ENCODE measurements at regions not wholly inside any gene's neighbourhood (a gene's known extent, or its start where the extent isn't known, plus 50 kb on each side); places are given as distances from the start of the nearest gene placed in this dataset.
A peak's percentile ranks its signal among the peaks of the same experiment; 100 is the strongest.

DNA sequence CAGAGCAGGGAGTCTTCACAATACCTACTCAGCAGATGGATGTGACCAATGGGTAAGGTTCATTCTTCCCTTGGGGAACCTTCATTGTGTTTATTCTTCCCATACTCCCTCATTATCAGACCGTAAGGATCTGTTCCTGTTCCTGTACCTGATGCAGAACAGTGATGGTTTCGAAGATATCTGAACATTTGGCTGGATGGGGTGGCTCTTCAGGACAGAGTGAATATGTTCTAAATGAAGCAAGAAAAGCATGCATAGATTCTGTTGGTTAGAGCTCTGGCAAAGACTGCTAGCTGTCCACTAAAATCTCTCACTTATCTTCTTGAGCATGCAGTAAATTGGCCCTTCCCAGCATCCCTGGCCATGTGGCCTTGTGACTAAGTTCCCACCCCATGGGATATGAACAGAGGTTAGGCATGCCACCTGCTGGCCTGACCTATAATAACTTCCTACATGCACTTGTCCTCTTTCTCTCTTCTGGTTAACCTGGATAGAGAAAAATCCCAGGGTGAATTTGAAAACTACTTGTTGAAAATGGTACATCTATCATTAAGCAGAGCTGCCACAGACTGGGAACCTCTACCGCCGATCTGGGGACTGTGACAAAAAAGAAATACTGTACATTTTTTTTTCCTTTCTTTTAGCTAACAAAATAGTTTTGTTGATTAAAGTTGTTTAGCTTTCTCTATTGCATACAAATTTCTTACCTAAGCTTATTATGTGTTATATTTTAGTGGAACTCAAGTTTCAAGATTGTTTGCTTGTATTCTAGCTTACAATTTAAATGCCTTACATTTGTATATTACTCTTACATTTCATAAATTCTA lies 60.0 kb upstream of the BANK1 start:
- no peaks in the 10 kb centered on the region for H3K36me3 Mint-ChIP-seq (ENCODE audit: low read depth)
- no peaks in the 10 kb centered on the region for H3K9me3 Mint-ChIP-seq
- DNase-seq (ENCODE audit: low spot score): peak; percentile 16
- H3K4me1 Mint-ChIP-seq (ENCODE audit: low read depth): no peaks in the 10 kb centered on the region
- intact Hi-C loops (cut with micrococcal nuclease): loop anchor here (1.0 to 10.0 kb wide), 2 partner anchors 561 to 1636 kb away; no protein-coding TSS in a partner anchor
- H3K27me3 Mint-ChIP-seq (ENCODE audit: low read depth): peaks cover 6% of the 10 kb centered on the region
- H3K4me3 Mint-ChIP-seq (ENCODE audit: low read depth): no peak overlapping the region
- no peak overlapping the region for H3K27ac Mint-ChIP-seq

DNA sequence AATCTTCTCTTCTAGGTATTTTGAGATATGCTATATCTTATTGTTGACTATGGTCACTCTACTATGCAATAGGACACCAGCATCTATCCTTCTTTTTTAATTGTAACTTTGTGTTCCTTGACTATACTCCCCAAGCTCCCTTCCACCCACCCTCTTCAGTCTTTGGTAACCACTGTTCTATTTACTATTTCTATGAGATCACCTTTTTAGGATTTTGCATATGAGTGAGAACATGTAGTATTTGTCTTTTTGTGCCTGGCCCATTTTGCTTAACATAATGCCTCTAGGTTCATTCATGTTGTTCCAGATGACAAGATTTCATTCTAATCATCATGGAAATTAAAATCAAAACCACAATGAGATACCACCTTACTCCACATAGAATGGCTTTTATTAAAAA lies 63.3 kb upstream of the BANK1 start:
- H3K27ac Mint-ChIP-seq: no peak overlapping the region
- no peak for DNase-seq (ENCODE audit: low spot score)
- no peak overlapping the region for H3K4me3 Mint-ChIP-seq (ENCODE audit: low read depth)
- peaks cover 1% of the 10 kb centered on the region for H3K27me3 Mint-ChIP-seq (ENCODE audit: low read depth)
- H3K36me3 Mint-ChIP-seq (ENCODE audit: low read depth): no peaks in the 10 kb centered on the region
- no peaks in the 10 kb centered on the region for H3K9me3 Mint-ChIP-seq
- peaks cover 3% of the 10 kb centered on the region for H3K4me1 Mint-ChIP-seq (ENCODE audit: low read depth)
- intact Hi-C loops (cut with micrococcal nuclease): no loop called here

DNA sequence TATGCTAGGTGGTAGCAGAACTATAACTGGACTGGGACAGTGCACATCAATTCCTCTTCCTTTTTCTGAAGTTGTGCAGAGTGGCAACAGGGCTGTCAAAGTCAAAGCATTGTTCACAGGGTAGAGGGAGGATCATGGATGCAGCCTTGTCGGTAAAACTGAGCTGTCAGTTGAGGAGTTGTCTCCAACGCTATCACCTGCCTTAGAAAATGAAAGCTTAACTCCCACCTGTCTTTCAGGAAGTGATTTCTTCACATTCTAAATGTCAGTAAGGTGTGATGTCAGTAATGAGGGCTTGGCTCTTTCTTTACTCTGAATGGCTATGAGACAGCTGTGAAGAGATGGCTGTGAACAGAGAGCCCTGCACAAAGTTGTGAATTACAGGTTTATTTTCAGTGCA lies 66.4 kb upstream of the BANK1 start:
- no peaks in the 10 kb centered on the region for H3K36me3 Mint-ChIP-seq (ENCODE audit: low read depth)
- H3K4me1 Mint-ChIP-seq (ENCODE audit: low read depth): peaks cover 3% of the 10 kb centered on the region
- peaks cover 1% of the 10 kb centered on the region for H3K27me3 Mint-ChIP-seq (ENCODE audit: low read depth)
- intact Hi-C loops (cut with micrococcal nuclease): no loop called here
- H3K9me3 Mint-ChIP-seq: no peaks in the 10 kb centered on the region
- DNase-seq (ENCODE audit: low spot score): no peak
- no peak overlapping the region for H3K4me3 Mint-ChIP-seq (ENCODE audit: low read depth)
- H3K27ac Mint-ChIP-seq: no peak overlapping the region

GRCh38 chr4:101718810-101719209 lies 71.7 kb upstream of the BANK1 start:
- H3K9me3 Mint-ChIP-seq: no peaks in the 10 kb centered on the region
- intact Hi-C loops (cut with micrococcal nuclease): no loop called here
- no peaks in the 10 kb centered on the region for H3K27me3 Mint-ChIP-seq (ENCODE audit: low read depth)
- H3K4me3 Mint-ChIP-seq (ENCODE audit: low read depth): no peak overlapping the region
- no peak for DNase-seq (ENCODE audit: low spot score)
- H3K36me3 Mint-ChIP-seq (ENCODE audit: low read depth): no peaks in the 10 kb centered on the region
- H3K4me1 Mint-ChIP-seq (ENCODE audit: low read depth): peaks cover 2% of the 10 kb centered on the region
- no peak overlapping the region for H3K27ac Mint-ChIP-seq

DNA sequence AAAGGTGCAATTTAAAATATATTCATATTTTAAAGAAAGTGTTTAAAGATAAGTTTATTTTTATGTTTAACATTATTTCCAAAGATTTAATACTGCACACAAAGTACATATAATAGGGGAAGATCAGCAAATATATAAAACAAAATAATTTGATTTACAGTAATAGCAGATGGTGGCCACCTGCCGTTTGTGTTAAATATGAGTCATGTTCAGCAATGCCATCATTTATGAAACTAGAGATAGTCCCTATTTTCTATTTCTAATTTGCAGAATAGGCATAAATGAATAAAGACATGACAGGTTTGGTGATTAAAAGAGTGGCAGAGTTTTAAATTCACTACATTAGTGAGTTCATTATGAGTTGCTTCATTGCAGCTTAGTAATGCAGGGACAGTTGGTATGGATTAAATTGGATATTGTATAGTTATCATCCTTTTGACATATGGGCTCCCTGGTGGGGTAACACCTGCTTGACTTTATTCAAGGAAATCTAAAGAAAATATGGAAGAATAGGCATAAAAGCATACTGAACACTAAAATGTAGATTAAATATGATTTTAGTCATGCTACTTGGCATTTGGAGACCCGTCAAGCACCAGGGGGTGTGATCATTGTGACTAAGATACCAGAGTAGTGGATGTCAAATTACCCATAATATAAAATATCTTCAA lies 78.8 kb upstream of the BANK1 start:
- Mint-ChIP-seq H3K4me3 (ENCODE audit: low read depth) (no peak overlapping the region), H3K9me3 (peaks cover under 1% of the 10 kb centered on the region), H3K27ac (no peak overlapping the region), H3K36me3 (ENCODE audit: low read depth) (no peaks in the 10 kb centered on the region), H3K27me3 (ENCODE audit: low read depth) (no peaks in the 10 kb centered on the region), H3K4me1 (ENCODE audit: low read depth) (peaks cover 2% of the 10 kb centered on the region)
- no peak for DNase-seq (ENCODE audit: low spot score)
- intact Hi-C loops (cut with micrococcal nuclease): no loop called here

DNA sequence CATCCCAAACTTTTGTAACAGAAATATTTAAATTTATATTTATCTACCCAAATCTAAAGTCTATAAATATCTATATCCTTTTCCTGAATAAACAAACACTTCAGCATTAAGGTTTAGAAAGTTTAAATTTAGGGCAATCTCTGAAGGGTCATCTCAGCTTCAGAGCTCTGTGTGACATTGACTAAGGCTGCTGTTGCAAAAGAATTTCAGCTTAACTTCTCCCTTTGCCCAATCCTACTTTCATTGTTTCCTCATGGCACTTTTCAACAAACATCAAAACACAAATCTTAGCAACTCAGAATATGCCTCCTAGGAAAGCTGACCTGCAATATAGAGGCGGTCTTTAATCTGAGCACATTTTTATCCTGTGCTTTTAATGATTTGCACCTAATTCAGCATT lies 79.7 kb upstream of the BANK1 start:
- Mint-ChIP-seq H3K27ac (no peak overlapping the region), H3K27me3 (ENCODE audit: low read depth) (no peaks in the 10 kb centered on the region), H3K36me3 (ENCODE audit: low read depth) (no peaks in the 10 kb centered on the region), H3K4me1 (ENCODE audit: low read depth) (no peaks in the 10 kb centered on the region), H3K4me3 (ENCODE audit: low read depth) (no peak overlapping the region), H3K9me3 (peaks cover 5% of the 10 kb centered on the region)
- intact Hi-C loops (cut with micrococcal nuclease): no loop called here
- DNase-seq (ENCODE audit: low spot score): no peak

DNA sequence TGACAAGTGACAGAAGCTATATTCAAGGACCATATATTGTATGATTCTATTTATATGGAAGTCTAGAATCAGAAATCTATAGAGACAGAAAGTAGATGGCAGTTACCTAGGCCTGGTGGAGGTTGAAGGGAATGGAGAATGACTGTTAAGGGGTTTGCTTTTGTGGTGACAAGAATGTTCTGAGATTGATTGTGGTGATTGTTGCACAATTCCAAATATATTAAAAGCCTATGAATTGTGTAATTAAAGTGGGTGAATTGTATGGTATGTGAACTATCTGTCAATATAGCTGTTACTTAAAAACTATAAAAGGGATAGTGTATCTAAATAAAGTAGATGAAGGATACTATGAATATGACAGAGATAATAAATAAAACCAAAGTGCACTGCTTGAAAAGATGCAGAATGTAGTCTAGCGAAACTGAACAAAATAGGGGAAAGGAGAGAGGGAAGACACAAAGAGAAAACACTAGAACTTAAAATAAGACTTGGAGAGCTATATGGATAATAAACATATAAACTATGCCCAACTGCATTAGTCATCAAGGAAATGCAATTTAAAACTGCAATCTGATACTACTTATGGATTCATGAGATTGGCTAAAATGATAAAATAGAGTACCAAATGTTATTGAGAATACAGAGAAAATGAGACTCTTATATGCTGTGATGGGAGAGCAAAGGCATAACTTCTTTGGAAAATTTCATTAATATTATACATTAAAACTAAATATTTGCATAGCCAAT lies 82.1 kb upstream of the BANK1 start:
- no peak overlapping the region for H3K27ac Mint-ChIP-seq

DNA sequence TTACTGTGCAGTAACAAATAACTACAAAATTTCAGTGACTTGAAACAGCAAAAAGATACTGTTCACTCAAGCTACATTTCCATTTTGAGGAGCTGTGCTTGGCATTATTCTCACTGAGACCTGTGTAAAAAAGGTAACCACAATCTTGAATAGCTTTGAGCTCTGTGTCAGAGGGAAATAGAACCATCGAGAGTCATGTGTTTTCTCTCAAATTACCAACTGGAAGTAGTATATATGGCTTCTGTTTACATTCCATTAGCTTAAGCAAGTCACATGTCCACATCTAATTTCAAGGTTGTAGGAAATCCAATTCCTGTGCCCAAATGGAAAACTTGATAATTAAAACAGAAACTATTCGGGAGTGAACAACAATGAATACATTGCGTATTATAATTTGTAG lies 82.9 kb upstream of the BANK1 start:
- intact Hi-C loops (cut with micrococcal nuclease): no loop called here
- H3K4me3 Mint-ChIP-seq (ENCODE audit: low read depth): no peak overlapping the region
- no peaks in the 10 kb centered on the region for H3K4me1 Mint-ChIP-seq (ENCODE audit: low read depth)
- H3K9me3 Mint-ChIP-seq: peaks cover 5% of the 10 kb centered on the region
- H3K27ac Mint-ChIP-seq: no peak overlapping the region
- H3K36me3 Mint-ChIP-seq (ENCODE audit: low read depth): no peaks in the 10 kb centered on the region
- H3K27me3 Mint-ChIP-seq (ENCODE audit: low read depth): no peaks in the 10 kb centered on the region
- no peak for DNase-seq (ENCODE audit: low spot score)

More for the DNA sequence above, 82.1 kb upstream of the BANK1 start:
- Mint-ChIP-seq H3K4me1 (ENCODE audit: low read depth) (no peaks in the 10 kb centered on the region), H3K36me3 (ENCODE audit: low read depth) (no peaks in the 10 kb centered on the region), H3K4me3 (ENCODE audit: low read depth) (no peak overlapping the region), H3K9me3 (peaks cover 5% of the 10 kb centered on the region), H3K27me3 (ENCODE audit: low read depth) (no peaks in the 10 kb centered on the region)
- intact Hi-C loops (cut with micrococcal nuclease): no loop called here
- DNase-seq (ENCODE audit: low spot score): no peak

DNA sequence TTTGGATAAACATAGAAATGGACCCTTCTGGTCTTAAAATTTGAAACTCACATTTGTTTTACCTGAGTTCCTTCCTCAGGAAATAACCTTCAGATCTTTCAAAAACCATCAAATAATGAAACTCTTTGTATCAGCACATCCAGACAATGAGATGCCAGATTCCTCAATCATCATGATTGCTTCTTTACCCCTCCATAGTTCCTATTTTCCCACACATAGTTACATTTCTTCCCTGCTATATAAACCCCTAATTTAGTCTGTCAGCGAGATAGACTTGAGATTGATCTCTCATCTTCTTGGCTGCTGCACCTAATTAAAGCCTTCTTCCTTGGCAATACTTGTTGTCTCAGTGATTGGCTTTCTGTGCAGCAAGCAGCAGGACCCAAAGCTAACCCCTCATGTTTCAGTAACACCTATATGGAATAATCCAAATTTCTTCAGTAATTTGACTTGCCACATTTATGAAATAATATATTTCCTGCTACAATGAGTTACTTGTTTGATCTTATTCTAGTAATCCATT lies 83.9 kb upstream of the BANK1 start:
- intact Hi-C loops (cut with micrococcal nuclease): no loop called here
- no peaks in the 10 kb centered on the region for H3K36me3 Mint-ChIP-seq (ENCODE audit: low read depth)
- no peak overlapping the region for H3K27ac Mint-ChIP-seq
- H3K4me3 Mint-ChIP-seq (ENCODE audit: low read depth): no peak overlapping the region
- H3K9me3 Mint-ChIP-seq: peaks cover 5% of the 10 kb centered on the region
- H3K4me1 Mint-ChIP-seq (ENCODE audit: low read depth): no peaks in the 10 kb centered on the region
- no peak for DNase-seq (ENCODE audit: low spot score)
- H3K27me3 Mint-ChIP-seq (ENCODE audit: low read depth): no peaks in the 10 kb centered on the region

GRCh38 chr4:101701551-101701950 lies 89.0 kb upstream of the BANK1 start:
- Mint-ChIP-seq H3K9me3 (peaks cover 2% of the 10 kb centered on the region), H3K27ac (no peak overlapping the region), H3K4me1 (ENCODE audit: low read depth) (no peaks in the 10 kb centered on the region), H3K27me3 (ENCODE audit: low read depth) (peaks cover 4% of the 10 kb centered on the region), H3K4me3 (ENCODE audit: low read depth) (no peak overlapping the region), H3K36me3 (ENCODE audit: low read depth) (no peaks in the 10 kb centered on the region)
- no peak for DNase-seq (ENCODE audit: low spot score)
- intact Hi-C loops (cut with micrococcal nuclease): no loop called here

- no peaks in the 10 kb centered on the region for H3K4me1 Mint-ChIP-seq (ENCODE audit: low read depth)
- no peak overlapping the region for H3K27ac Mint-ChIP-seq
- no peaks in the 10 kb centered on the region for H3K36me3 Mint-ChIP-seq (ENCODE audit: low read depth)
- intact Hi-C loops (cut with micrococcal nuclease): no loop called here
- no peak for DNase-seq (ENCODE audit: low spot score)
- no peaks in the 10 kb centered on the region for H3K9me3 Mint-ChIP-seq
- H3K4me3 Mint-ChIP-seq (ENCODE audit: low read depth): no peak overlapping the region
- H3K27me3 Mint-ChIP-seq (ENCODE audit: low read depth): peaks cover 6% of the 10 kb centered on the region
Observed at GRCh38 chr4:101699441-101700124, 90.9 kb upstream of the BANK1 start.

GRCh38 chr4:101697266-101697665 lies 93.3 kb upstream of the BANK1 start:
- H3K36me3 Mint-ChIP-seq (ENCODE audit: low read depth): no peaks in the 10 kb centered on the region
- no peaks in the 10 kb centered on the region for H3K9me3 Mint-ChIP-seq

More at GRCh38 chr4:101697266-101697665, 93.3 kb upstream of the BANK1 start:
- Mint-ChIP-seq H3K4me3 (ENCODE audit: low read depth) (no peak overlapping the region), H3K4me1 (ENCODE audit: low read depth) (no peaks in the 10 kb centered on the region), H3K27me3 (ENCODE audit: low read depth) (peaks cover 6% of the 10 kb centered on the region), H3K27ac (no peak overlapping the region)
- intact Hi-C loops (cut with micrococcal nuclease): no loop called here
- DNase-seq (ENCODE audit: low spot score): no peak
